HEK293 (cell line): ENCODE measurements at regions not wholly inside any gene's neighbourhood (a gene's known extent, or its start where the extent isn't known, plus 50 kb on each side); places are given as distances from the start of the nearest gene placed in this dataset.

Source experiments
- CTCF ChIA-PET: fragments of 350-600 bp; formaldehyde crosslinking; extraction: SDS; loops from one replicate; lab custom pipeline; 2021; ENCODE audit warnings: antibody characterized with exemption; lab: Yijun Ruan, JAX
- POLR2A ChIA-PET: fragments of 300-600 bp; formaldehyde crosslinking; extraction: SDS; loops from one replicate; lab custom pipeline; 2020; ENCODE audit warnings: antibody characterized with exemption, inconsistent platforms; lab: Yijun Ruan, JAX
- H3K27ac ChIP-seq: fragments of 200-500 bp; sonication (Bioruptor generic); 2 replicates; pipeline ENCODE4 v1.5.1; 2014; ENCODE audit warnings: low read depth, low read length, control low read depth, inconsistent platforms; ENCODE audit errors: extremely low read depth
- H3K36me3 ChIP-seq, 2 experiments: fragments of 200-500 bp in 1 of 2; sonication (Bioruptor generic) in 1 of 2; 1 replicate in 1 of 2; 2 replicates in 1 of 2; pipeline ENCODE4 v1.5.1; 2014 to 2017; ENCODE audit warnings: inconsistent platforms in 2 of 2, low read length in 2 of 2; ENCODE audit not compliant: control insufficient read depth in 2 of 2, insufficient read depth in 1 of 2
- H3K4me1 ChIP-seq: fragments of 200-500 bp; sonication (Bioruptor generic); 2 replicates; pipeline ENCODE4 v1.5.1; 2014; ENCODE audit warnings: mild to moderate bottlenecking, low read length, inconsistent platforms; ENCODE audit not compliant: control insufficient read depth, insufficient read depth
- H3K4me3 ChIP-seq: 2 replicates; pipeline ENCODE4 v1.5.1; 2011; ENCODE audit warnings: low read depth, mild to moderate bottlenecking, control low read depth, low read length, moderate library complexity
- H3K9me3 ChIP-seq: fragments of 200-500 bp; sonication (Bioruptor generic); 2 replicates; pipeline ENCODE4 v1.5.1; 2014; ENCODE audit warnings: low read depth, low read length, inconsistent platforms; ENCODE audit not compliant: control insufficient read depth, insufficient read depth
- ELK4 ChIP-seq: IDR thresholded peaks from 2 replicates; pipeline ENCODE4 v1.6.1; 2011; ENCODE audit warnings: mild to moderate bottlenecking, low read depth, low read length, borderline replicate concordance
- IKZF3 ChIP-seq: fragments of 450-650 bp; IDR thresholded peaks from 2 replicates; pipeline ENCODE4 v1.5.0; 2018; ENCODE audit warnings: missing biosample characterization, mild to moderate bottlenecking, missing genetic modification characterization, moderate library complexity
- MYNN ChIP-seq: fragments of 450-650 bp; formaldehyde crosslinking; IDR thresholded peaks from 2 replicates; pipeline ENCODE4 v1.5.1; 2016; ENCODE audit warnings: missing biosample characterization, missing genetic modification characterization, borderline replicate concordance
- ZFP3 ChIP-seq: fragments of 450-650 bp; formaldehyde crosslinking; IDR thresholded peaks from 2 replicates; pipeline ENCODE4 v1.5.1; 2016; ENCODE audit warnings: low read depth, missing biosample characterization, missing genetic modification characterization
- ZNF174 ChIP-seq: fragments of 450-650 bp; formaldehyde crosslinking; IDR thresholded peaks from 2 replicates; pipeline ENCODE4 v1.5.0; 2017; ENCODE audit warnings: missing biosample characterization, mild to moderate bottlenecking, missing genetic modification characterization
- ZNF2 ChIP-seq: fragments of 450-650 bp; formaldehyde crosslinking; IDR thresholded peaks from 2 replicates; pipeline ENCODE4 v1.5.1; 2016; ENCODE audit warnings: missing biosample characterization, missing genetic modification characterization
- ZNF280C ChIP-seq: fragments of 450-650 bp; formaldehyde crosslinking; IDR thresholded peaks from 2 replicates; pipeline ENCODE4 v1.5.1; 2016; ENCODE audit warnings: missing biosample characterization, missing genetic modification characterization
- ZNF280D ChIP-seq: fragments of 450-650 bp; formaldehyde crosslinking; IDR thresholded peaks from 2 replicates; pipeline ENCODE4 v1.5.1; 2016; ENCODE audit warnings: missing biosample characterization, missing genetic modification characterization
- ZNF324 ChIP-seq: fragments of 450-650 bp; formaldehyde crosslinking; IDR thresholded peaks from 2 replicates; pipeline ENCODE4 v1.5.1; 2016; ENCODE audit warnings: missing biosample characterization, missing genetic modification characterization
- ZNF473 ChIP-seq: fragments of 450-650 bp; formaldehyde crosslinking; IDR thresholded peaks from 2 replicates; pipeline ENCODE4 v1.5.1; 2017; ENCODE audit warnings: missing biosample characterization, missing genetic modification characterization
- ZNF518A ChIP-seq: fragments of 450-650 bp; formaldehyde crosslinking; conservative IDR thresholded peaks from 2 replicates; pipeline ENCODE4 v1.5.1; 2016; ENCODE audit warnings: low read depth, missing biosample characterization, missing genetic modification characterization
- ZNF530 ChIP-seq: fragments of 450-650 bp; formaldehyde crosslinking; IDR thresholded peaks from 2 replicates; pipeline ENCODE4 v1.5.1; 2016; ENCODE audit warnings: low read depth, missing biosample characterization, missing genetic modification characterization
- ZNF580 ChIP-seq: fragments of 450-650 bp; formaldehyde crosslinking; IDR thresholded peaks from 2 replicates; pipeline ENCODE4 v1.5.1; 2016; ENCODE audit warnings: missing biosample characterization, missing genetic modification characterization
- ZNF660 ChIP-seq: fragments of 450-650 bp; IDR thresholded peaks from 2 replicates; pipeline ENCODE4 v1.5.1; 2018; ENCODE audit warnings: missing biosample characterization, mild to moderate bottlenecking, missing genetic modification characterization
- ZNF664 ChIP-seq: fragments of 450-650 bp; formaldehyde crosslinking; IDR thresholded peaks from 2 replicates; pipeline ENCODE4 v1.5.1; 2016; ENCODE audit warnings: missing biosample characterization, missing genetic modification characterization
- ZNF704 ChIP-seq: fragments of 450-650 bp; formaldehyde crosslinking; IDR thresholded peaks from 2 replicates; pipeline ENCODE4 v1.5.1; 2016; ENCODE audit warnings: missing biosample characterization, missing genetic modification characterization
- ZNF785 ChIP-seq: fragments of 450-650 bp; formaldehyde crosslinking; IDR thresholded peaks from 2 replicates; pipeline ENCODE4 v1.5.1; 2016; ENCODE audit warnings: missing biosample characterization, missing genetic modification characterization
- ZNF792 ChIP-seq: fragments of 450-650 bp; formaldehyde crosslinking; IDR thresholded peaks from 2 replicates; pipeline ENCODE4 v1.5.1; 2016; ENCODE audit warnings: missing biosample characterization, missing genetic modification characterization
- ZNF830 ChIP-seq: fragments of 450-650 bp; IDR thresholded peaks from 2 replicates; pipeline ENCODE4 v1.5.0; 2018; ENCODE audit warnings: missing biosample characterization, missing genetic modification characterization, low read depth, mild to moderate bottlenecking, moderate library complexity

GRCh38 chr18:60693426-60693825 is 320.9 kb upstream of the MC4R start:
- ChIA-PET CTCF (interaction anchor here (0.9 kb wide), 1 partner anchor 9 kb away, joined by 3 read pairs; no protein-coding TSS in a partner anchor), POLR2A (no interaction called here)
- no peak overlapping the region for H3K4me3 ChIP-seq
- no peaks in the 10 kb centered on the region for H3K4me1 ChIP-seq
- H3K9me3 ChIP-seq, result no peaks in the 10 kb centered on the region
- TF ChIP-seq ZNF664 (tag by site-specific recombination) (no peak), ZNF280D (tag by site-specific recombination) (no peak), ZNF785 (tag by site-specific recombination) (no peak), ZNF704 (no peak), ZNF660 (tag by site-specific recombination) (no peak), ZNF830 (tag by site-specific recombination) (no peak), ZNF580 (tag by site-specific recombination) (no peak), ZNF518A (no peak), ZNF530 (tag by site-specific recombination) (no peak), ZNF792 (no peak), ZNF324 (tag by site-specific recombination) (no peak), ELK4 (no peak), ZNF2 (no peak), ZFP3 (tag by site-specific recombination) (no peak), ZNF280C (tag by site-specific recombination) (no peak), ZNF174 (tag by site-specific recombination) (no peak), MYNN (tag by site-specific recombination) (no peak), IKZF3 (tag by site-specific recombination) (no peak), ZNF473 (no peak)
- H3K27ac ChIP-seq, result no peak overlapping the region
- H3K36me3 ChIP-seq, result no peaks in the 10 kb centered on the region
